HAP-1 (cell line): ENCODE measurements at regions not wholly inside any gene's neighbourhood (a gene's known extent, or its start where the extent isn't known, plus 50 kb on each side); places are given as distances from the start of the nearest gene placed in this dataset.

ENCODE experiments used
- DNase-seq, 2 experiments: peaks; one replicate each; pipeline ENCODE4 v3.0.0-alpha.2; 2016 to 2020; ENCODE audit warnings: low spot score in 2 of 2
- H3K27me3 ChIP-seq: fragments of 250-450 bp; sonication (Bioruptor Pico); 2 replicates; pipeline ENCODE4 v1.5.1; 2020; ENCODE audit warnings: low read depth, mild to moderate bottlenecking, moderate library complexity
- H3K36me3 ChIP-seq: fragments of 250-450 bp; sonication (Bioruptor Pico); replicated peaks from 2 replicates; pipeline ENCODE4 v1.5.1; 2020; ENCODE audit warnings: mild to moderate bottlenecking
- H3K4me1 ChIP-seq: fragments of 250-450 bp; sonication (Bioruptor Pico); 2 replicates; pipeline ENCODE4 v1.5.1; 2020; ENCODE audit warnings: mild to moderate bottlenecking
- H3K4me3 ChIP-seq: fragments of 250-450 bp; sonication (Bioruptor Pico); 2 replicates; pipeline ENCODE4 v1.5.1; 2020; ENCODE audit warnings: mild to moderate bottlenecking, moderate library complexity
- H3K9me3 ChIP-seq: fragments of 250-450 bp; sonication (Bioruptor Pico); 2 replicates; pipeline ENCODE4 v1.5.1; 2020; ENCODE audit warnings: mild to moderate bottlenecking, moderate library complexity
- in situ Hi-C: fragments of 300-500 bp; cut with MboI; formaldehyde crosslinking; loops from 3 replicates; pipeline ENCODE4 v1.14.3; 2020; ENCODE audit warnings: low sequenced_read_pairs, inconsistent platforms, mixed read lengths

DNA sequence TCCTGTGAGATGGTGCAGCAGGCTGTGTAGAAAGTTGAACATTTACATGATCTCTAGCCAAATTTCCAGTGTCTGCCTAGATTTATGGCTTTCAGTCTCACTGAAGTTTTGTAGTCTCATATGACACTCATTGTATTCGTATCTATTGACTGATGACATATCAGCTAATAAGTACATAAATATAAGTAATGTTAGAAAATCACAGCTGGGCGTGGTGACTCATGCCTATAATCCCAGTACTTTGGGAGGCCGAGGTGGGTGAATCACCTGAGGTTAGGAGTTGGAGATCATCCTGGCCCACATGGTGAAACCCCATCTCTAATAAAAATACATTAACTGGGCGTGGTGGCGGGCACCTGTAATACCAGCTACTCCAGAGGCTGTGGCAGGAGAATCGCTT lies 54.7 kb upstream of the HTR2A start:
- Histone ChIP-seq H3K9me3 (no peaks in the 10 kb centered on the region), H3K4me3 (no peak overlapping the region), H3K4me1 (no peaks in the 10 kb centered on the region), H3K36me3 (no peaks in the 10 kb centered on the region), H3K27me3 (no peaks in the 10 kb centered on the region)
- no peak for DNase-seq
- in situ Hi-C loops, result no loop called here

DNA sequence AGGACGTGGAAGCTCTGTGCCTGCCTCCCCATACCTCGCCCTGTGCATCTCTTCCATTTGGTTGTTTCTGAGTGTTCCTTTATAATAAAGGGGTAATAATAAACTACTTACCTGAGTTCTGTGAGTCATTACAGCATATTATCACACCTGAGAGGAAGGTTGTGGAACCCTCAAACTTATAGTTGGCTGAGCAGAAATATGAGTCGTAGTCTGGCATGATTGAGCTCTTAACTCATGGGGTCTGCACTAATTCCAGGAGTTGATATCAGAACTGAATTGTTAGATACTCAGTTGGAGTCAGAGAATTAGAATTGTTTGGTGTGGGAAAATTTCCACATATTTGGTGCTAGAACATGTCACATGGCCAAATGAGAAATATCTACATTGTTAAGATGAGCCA lies 52.4 kb upstream of the HTR2A start:
- Histone ChIP-seq H3K4me3 (no peak overlapping the region), H3K4me1 (no peaks in the 10 kb centered on the region), H3K27me3 (no peaks in the 10 kb centered on the region), H3K9me3 (no peaks in the 10 kb centered on the region), H3K36me3 (no peaks in the 10 kb centered on the region)
- no peak for DNase-seq
- in situ Hi-C loops, result no loop called here

DNA sequence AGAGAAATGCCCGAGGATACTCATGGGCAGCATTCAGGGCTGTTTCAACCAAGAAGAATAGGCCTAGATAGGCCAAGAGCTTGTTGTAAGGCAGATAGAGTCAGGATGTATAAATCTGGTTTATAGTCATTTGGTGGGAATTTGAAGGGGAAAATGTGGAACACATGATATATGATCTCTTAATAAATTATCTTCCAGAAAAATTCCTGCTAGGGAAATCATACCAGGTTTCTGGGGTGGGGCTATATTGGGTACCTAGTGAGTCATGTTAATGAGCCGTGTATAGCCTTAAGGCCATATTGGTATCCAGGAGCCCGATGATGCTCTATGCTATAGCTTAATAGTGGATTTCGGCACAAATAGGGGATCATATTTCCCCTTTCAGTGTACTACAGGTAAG lies 51.5 kb upstream of the HTR2A start:
- in situ Hi-C loops, result no loop called here
- Histone ChIP-seq H3K4me1 (no peaks in the 10 kb centered on the region), H3K36me3 (no peaks in the 10 kb centered on the region), H3K9me3 (no peaks in the 10 kb centered on the region), H3K4me3 (no peak overlapping the region), H3K27me3 (no peaks in the 10 kb centered on the region)
- DNase-seq, result no peak

DNA sequence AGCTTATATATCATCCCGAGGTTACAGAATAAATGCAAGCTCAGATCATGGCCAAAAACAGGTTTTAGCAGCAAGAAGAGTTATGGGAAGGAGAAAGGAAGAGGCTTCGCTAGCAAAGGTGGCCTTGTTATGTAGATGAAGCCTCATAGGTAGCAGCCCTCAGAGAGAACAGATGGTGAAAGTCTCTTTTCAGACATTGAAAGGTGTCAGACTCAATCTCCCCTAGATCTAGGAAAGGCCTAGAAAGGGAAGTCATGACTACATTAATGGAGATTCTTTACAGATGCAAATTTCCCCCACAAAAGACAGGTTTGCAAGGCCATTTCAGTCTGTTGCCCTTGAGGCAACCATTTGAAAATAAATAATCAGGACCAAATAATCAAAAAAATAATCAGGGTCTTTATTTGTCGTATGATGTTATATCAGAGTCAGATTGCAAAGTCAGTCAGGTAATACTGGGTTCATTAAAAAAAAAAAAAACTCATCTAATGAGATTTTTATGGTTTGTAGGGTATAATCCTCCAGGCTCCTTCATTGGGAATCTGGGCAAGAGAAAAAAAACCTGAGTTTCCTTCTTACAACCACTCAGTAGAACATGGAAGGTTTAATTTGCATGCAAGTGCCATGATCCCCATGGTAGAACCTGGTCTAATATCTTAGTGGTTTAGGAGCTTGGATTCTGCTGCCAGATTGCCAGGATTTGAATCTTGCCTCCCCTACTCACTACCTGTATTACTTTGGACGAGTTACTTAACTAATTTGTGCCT lies 50.8 kb upstream of the HTR2A start:
- H3K36me3 ChIP-seq, result no peaks in the 10 kb centered on the region
- DNase-seq, result no peak
- in situ Hi-C loops, result no loop called here

More for the DNA sequence above, 50.8 kb upstream of the HTR2A start:
- H3K4me3 ChIP-seq, result no peak overlapping the region
- no peaks in the 10 kb centered on the region for H3K4me1 ChIP-seq
- H3K27me3 ChIP-seq, result no peaks in the 10 kb centered on the region
- H3K9me3 ChIP-seq, result no peaks in the 10 kb centered on the region
